BLaER1 (cell line): ENCODE measurements at regions not wholly inside any gene's neighbourhood (a gene's known extent, or its start where the extent isn't known, plus 50 kb on each side); places are given as distances from the start of the nearest gene placed in this dataset.

Experiments
- H3K27ac ChIP-seq: shearing (Covaris generic); formaldehyde crosslinking; 2 replicates; pipeline ENCODE4 v1.8.1; 2022
- H3K27me3 ChIP-seq: shearing (Covaris generic); formaldehyde crosslinking; 2 replicates; pipeline ENCODE4 v1.8.1; 2022
- H3K36me3 ChIP-seq: shearing (Covaris generic); formaldehyde crosslinking; 2 replicates; pipeline ENCODE4 v1.8.1; 2022
- H3K4me1 ChIP-seq: shearing (Covaris generic); formaldehyde crosslinking; 2 replicates; pipeline ENCODE4 v1.8.1; 2022
- H3K4me2 ChIP-seq: shearing (Covaris generic); formaldehyde crosslinking; 2 replicates; pipeline ENCODE4 v1.8.1; 2022
- H3K4me3 ChIP-seq: shearing (Covaris generic); formaldehyde crosslinking; 2 replicates; pipeline ENCODE4 v1.8.1; 2022
- H3K9ac ChIP-seq: shearing (Covaris generic); formaldehyde crosslinking; 2 replicates; pipeline ENCODE4 v1.8.1; 2022
- H3K9me3 ChIP-seq: shearing (Covaris generic); formaldehyde crosslinking; 2 replicates; pipeline ENCODE4 v1.8.1; 2022
- H4K20me1 ChIP-seq: shearing (Covaris generic); formaldehyde crosslinking; 2 replicates; pipeline ENCODE4 v1.8.1; 2022
- Cebpa-rat ChIP-seq: shearing (Covaris generic); IDR thresholded peaks from 2 replicates; pipeline ENCODE4 v1.8.1; 2022

DNA sequence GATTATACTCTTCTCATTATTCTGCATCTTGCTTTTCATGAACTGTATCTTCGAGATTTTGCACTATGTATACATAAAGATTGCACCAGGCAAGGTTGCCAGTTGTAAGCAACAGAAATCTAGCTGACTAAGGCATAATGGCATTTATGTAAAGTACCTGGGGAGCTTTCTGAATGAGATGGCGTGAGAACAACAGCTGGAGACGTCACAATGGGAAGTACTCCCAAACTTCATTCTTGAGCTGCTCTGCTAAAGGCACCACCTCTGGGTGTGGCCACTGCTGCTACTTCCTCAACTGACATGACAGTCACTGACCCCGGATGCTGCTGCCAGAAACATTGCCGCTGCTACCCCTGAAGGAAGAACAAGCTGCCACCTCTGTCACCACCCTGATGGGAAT is 220.7 kb downstream of the NOVA1 start:
- Histone ChIP-seq H3K4me3 (no peak overlapping the region), H3K4me2 (no peak overlapping the region), H4K20me1 (no peaks in the 10 kb centered on the region), H3K36me3 (no peaks in the 10 kb centered on the region), H3K27ac (no peak overlapping the region), H3K9me3 (0 out of 2 replicates have a peak, but pooled peaks cover 8% of the 10 kb centered on the region), H3K4me1 (no peaks in the 10 kb centered on the region), H3K27me3 (no peaks in the 10 kb centered on the region; the same call in 1 of the 2 replicates), H3K9ac (no peak overlapping the region)
- no peak for TF ChIP-seq Cebpa-rat

DNA sequence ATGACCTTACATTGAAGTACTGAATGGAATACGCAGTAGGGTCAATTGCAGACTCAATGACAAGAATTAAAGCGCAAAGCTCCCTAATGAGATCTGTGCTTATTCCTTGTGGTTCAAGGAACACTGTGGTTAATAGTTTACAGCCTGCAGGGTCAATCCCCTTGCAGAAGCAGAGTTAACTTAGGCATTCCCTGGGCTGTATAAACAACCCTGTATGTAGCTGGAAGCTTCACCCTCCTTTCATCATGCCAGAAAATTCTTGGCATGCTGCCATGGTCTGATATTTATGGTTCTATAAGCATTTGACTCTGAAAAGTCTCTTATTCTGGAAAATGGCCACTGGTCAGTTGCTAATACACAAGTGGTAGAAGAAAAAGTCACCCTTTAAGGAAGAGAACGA is 227.7 kb downstream of the NOVA1 start:
- TF ChIP-seq Cebpa-rat: no peak
- Histone ChIP-seq H3K9ac (no peak overlapping the region), H3K4me3 (no peak overlapping the region)

DNA sequence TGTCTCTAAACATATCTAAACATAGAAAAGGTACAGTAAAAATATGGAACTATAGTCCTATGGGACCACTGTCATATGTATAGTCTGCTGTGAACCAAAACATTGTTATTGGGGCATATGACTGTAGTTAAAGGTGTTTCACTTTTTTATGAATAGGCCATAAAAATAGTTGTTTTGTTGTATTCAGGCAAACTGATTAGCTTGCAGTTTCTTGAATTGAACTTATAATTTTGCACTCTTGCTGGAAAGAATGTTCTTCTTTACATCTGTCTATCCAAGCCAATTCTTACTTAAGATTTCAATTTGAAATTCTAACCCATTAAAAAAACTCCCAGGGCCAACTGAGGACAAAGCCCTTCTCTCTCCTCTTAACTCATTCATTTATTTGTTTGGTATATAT is 234.1 kb downstream of the NOVA1 start:
- H3K4me3 ChIP-seq: no peak overlapping the region
- no peak overlapping the region for H3K9ac ChIP-seq
- H4K20me1 ChIP-seq: no peaks in the 10 kb centered on the region
- no peak overlapping the region for H3K27ac ChIP-seq
- TF ChIP-seq Cebpa-rat: no peak
- H3K4me1 ChIP-seq: no peaks in the 10 kb centered on the region
- H3K36me3 ChIP-seq: no peaks in the 10 kb centered on the region
- no peaks in the 10 kb centered on the region for H3K27me3 ChIP-seq
- H3K4me2 ChIP-seq: no peak overlapping the region
- H3K9me3 ChIP-seq: no peaks in the 10 kb centered on the region

More for the DNA sequence above, 227.7 kb downstream of the NOVA1 start:
- H4K20me1 ChIP-seq: no peaks in the 10 kb centered on the region
- H3K27ac ChIP-seq: no peak overlapping the region
- H3K4me1 ChIP-seq: no peaks in the 10 kb centered on the region
- H3K9me3 ChIP-seq: no peaks in the 10 kb centered on the region
- no peak overlapping the region for H3K4me2 ChIP-seq
- H3K27me3 ChIP-seq: no peaks in the 10 kb centered on the region; the same call in 1 of the 2 replicates
- H3K36me3 ChIP-seq: no peaks in the 10 kb centered on the region

DNA sequence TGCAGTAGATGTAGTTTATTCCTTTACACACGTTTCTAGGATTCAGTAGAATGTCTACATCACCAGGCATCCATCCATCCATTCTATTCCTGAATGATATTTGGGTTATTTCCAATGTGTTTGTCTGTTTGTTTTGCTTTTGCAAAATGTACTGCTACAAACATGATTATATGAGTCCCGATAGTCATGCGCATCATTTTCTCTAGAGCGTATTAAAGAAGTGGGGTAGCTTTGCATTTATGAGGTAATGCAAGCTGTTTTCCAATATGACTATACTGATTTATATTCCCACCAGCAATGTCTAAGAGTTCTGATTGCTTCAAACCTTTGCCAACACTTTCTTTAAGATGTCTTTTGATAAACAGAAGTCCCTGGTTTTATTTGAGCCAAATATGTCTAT is 253.2 kb downstream of the NOVA1 start:
- no peak for TF ChIP-seq Cebpa-rat
- Histone ChIP-seq H3K4me1 (no peaks in the 10 kb centered on the region), H4K20me1 (no peaks in the 10 kb centered on the region), H3K9ac (no peak overlapping the region), H3K9me3 (no peaks in the 10 kb centered on the region), H3K27me3 (no peaks in the 10 kb centered on the region), H3K36me3 (no peaks in the 10 kb centered on the region), H3K27ac (no peak overlapping the region), H3K4me2 (no peak overlapping the region), H3K4me3 (no peak overlapping the region)

DNA sequence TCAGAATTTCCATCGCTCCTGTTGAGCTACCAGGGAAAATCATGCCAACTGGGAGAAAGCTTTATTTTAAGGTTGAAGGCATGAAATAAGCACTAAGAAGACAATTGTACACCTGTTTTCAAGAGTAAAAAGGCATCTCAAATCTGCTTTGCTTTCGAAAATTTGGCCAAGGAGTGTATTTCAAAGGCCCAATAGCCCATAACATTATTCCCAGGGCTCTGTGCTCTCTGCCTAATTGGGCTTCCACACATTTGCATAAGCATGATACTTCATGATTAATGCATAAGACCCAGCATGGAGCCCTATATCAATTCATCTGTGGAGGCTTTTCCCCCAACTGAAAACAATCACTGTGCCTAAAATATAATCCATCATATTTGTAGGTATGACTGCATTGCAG is 258.5 kb downstream of the NOVA1 start:
- Histone ChIP-seq H3K27ac (no peak overlapping the region), H3K36me3 (no peaks in the 10 kb centered on the region), H3K4me3 (no peak overlapping the region), H3K9me3 (no peaks in the 10 kb centered on the region), H3K27me3 (no peaks in the 10 kb centered on the region), H4K20me1 (no peaks in the 10 kb centered on the region), H3K4me2 (no peak overlapping the region), H3K9ac (no peak overlapping the region), H3K4me1 (no peaks in the 10 kb centered on the region)
- TF ChIP-seq Cebpa-rat: no peak

DNA sequence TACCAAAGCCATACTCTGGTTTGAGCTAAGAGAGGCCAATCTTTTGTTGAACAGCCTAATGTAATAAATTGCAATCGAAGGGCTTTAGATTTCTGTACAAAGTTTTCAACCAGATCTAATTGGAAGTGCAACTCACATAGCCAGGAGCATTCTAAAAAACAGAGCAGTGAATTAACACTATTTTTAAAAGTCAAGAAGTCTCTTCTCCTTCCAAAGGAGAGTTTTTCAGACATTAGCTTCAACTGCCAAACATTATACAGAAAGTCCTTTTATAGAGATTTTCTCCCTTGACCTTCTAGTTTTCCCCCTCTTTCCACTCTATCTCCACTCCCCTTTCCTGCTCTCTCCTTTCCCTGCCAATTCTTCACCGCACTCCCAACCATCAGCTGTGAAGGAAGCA is 259.6 kb downstream of the NOVA1 start:
- no peaks in the 10 kb centered on the region for H3K36me3 ChIP-seq
- no peak overlapping the region for H3K4me3 ChIP-seq
- H3K27me3 ChIP-seq: no peaks in the 10 kb centered on the region
- H3K27ac ChIP-seq: no peak overlapping the region
- H3K9ac ChIP-seq: no peak overlapping the region
- no peaks in the 10 kb centered on the region for H3K4me1 ChIP-seq
- no peak for TF ChIP-seq Cebpa-rat
- no peak overlapping the region for H3K4me2 ChIP-seq
- no peaks in the 10 kb centered on the region for H4K20me1 ChIP-seq
- no peaks in the 10 kb centered on the region for H3K9me3 ChIP-seq

DNA sequence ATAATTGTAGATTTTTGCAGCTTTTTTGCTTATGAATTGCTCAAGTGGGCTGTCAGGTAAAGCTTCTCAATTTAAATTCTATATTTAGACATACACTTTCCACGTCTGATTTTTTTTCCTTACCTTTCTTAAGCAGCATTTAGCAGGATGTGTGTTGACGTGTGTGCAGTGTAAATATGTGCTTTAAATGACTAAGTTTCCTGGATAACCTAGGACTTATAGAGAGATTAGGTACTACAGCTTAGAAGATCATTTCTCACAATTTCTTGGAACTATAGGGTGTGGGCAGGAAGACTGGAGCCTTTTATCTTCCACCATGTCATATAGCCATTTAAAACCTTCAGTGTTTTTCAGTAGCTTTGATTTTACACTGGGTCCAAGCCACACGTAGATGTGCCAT is 263.5 kb downstream of the NOVA1 start:
- Histone ChIP-seq H3K4me1 (no peaks in the 10 kb centered on the region), H3K27ac (no peak overlapping the region), H3K4me2 (no peak overlapping the region), H3K36me3 (no peaks in the 10 kb centered on the region), H4K20me1 (no peaks in the 10 kb centered on the region), H3K27me3 (no peaks in the 10 kb centered on the region), H3K9me3 (no peaks in the 10 kb centered on the region), H3K9ac (no peak overlapping the region), H3K4me3 (no peak overlapping the region)
- no peak for TF ChIP-seq Cebpa-rat

DNA sequence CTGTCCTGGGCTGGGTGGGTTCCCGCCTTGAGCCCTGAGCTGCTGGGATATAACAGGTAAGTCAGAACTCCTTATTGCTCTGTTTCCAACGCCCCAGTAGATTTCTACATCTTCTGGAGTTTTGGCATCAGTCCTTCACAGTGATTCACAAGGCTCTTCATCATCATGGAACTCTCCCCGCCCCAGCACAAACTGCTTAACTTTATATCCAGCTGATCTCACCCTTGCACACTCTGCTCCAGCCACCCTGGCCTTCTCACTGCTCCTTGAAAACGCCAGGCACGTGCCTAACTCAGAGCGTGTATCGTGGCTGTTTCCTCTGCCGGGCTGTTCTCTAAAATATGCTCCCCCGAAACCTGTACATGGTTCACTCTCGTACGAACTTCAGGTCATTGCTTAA is 264.9 kb downstream of the NOVA1 start:
- no peaks in the 10 kb centered on the region for H3K27me3 ChIP-seq
- no peak overlapping the region for H3K27ac ChIP-seq
- H4K20me1 ChIP-seq: no peaks in the 10 kb centered on the region
- no peak for TF ChIP-seq Cebpa-rat
- no peak overlapping the region for H3K4me2 ChIP-seq
- no peak overlapping the region for H3K9ac ChIP-seq
- H3K36me3 ChIP-seq: no peaks in the 10 kb centered on the region
- H3K9me3 ChIP-seq: no peaks in the 10 kb centered on the region
- H3K4me3 ChIP-seq: no peak overlapping the region
- H3K4me1 ChIP-seq: no peaks in the 10 kb centered on the region

DNA sequence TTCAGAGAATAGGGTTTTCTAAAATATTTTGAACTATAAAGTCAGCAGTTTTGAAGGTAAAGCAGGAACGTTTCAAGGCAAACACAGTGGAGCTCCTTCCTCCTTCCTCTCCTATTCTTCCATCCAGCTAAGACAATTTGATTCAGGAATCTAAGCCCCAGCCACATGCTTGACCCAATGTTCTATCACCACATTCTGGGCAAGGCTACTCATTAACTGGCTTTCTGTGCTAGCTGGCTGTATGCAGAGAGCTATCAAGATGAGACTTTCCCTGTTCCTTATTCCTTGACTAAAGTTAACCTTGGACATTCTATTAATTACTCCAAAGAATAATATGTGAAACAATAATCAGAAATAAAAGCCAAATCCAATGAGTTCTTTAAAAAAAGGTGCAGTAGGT is 266.9 kb downstream of the NOVA1 start:
- no peaks in the 10 kb centered on the region for H3K4me1 ChIP-seq
- H3K36me3 ChIP-seq: no peaks in the 10 kb centered on the region
- H3K4me3 ChIP-seq: no peak overlapping the region
- no peaks in the 10 kb centered on the region for H4K20me1 ChIP-seq
- H3K4me2 ChIP-seq: no peak overlapping the region
- no peaks in the 10 kb centered on the region for H3K9me3 ChIP-seq
- no peak overlapping the region for H3K27ac ChIP-seq
- no peak for TF ChIP-seq Cebpa-rat
- H3K27me3 ChIP-seq: no peaks in the 10 kb centered on the region
- H3K9ac ChIP-seq: no peak overlapping the region

DNA sequence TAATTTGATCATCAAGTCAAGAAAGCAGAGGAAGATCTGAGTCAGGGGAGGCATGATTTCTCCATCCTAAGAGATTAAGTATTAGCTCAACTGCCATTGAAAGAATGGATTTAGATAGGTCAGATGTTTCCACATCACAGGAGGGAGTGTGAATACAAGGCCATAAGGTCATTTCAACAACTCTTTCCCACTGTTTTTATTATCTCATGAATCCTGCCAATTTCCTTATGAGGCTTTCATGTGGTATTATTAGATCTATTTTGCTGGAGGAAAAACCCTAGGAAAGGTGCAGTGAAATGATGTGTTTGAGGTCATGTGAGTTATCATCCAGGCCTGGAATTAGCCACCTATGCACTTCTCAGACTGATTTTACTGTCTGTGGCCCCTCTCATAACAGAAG is 269.0 kb downstream of the NOVA1 start:
- H3K4me3 ChIP-seq: no peak overlapping the region
- no peak overlapping the region for H3K4me2 ChIP-seq
- no peaks in the 10 kb centered on the region for H3K9me3 ChIP-seq
- H3K36me3 ChIP-seq: no peaks in the 10 kb centered on the region
- H3K27me3 ChIP-seq: no peaks in the 10 kb centered on the region
- H3K4me1 ChIP-seq: no peaks in the 10 kb centered on the region
- no peak overlapping the region for H3K9ac ChIP-seq
- no peak overlapping the region for H3K27ac ChIP-seq
- H4K20me1 ChIP-seq: no peaks in the 10 kb centered on the region
- no peak for TF ChIP-seq Cebpa-rat

DNA sequence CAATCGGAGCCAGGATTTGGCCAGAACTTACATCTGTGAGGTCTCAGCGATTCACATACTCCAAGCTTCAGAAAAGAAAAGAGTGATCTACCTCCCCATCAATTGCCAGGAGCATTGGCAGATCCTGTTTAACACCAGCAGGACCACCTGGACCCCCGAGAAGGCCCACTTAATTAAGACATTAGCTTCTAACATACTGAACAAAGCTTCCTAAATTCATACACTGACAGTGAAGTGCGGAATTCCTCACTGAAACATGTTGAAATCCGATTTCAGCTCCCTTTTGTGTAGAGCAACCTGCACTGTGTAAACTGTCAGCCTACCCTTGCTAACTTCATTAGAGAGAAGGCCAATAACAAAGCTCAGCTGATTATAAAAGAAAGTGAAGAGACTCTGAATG is 274.0 kb downstream of the NOVA1 start:
- Histone ChIP-seq H3K4me2 (no peak overlapping the region), H3K27ac (no peak overlapping the region), H3K4me3 (no peak overlapping the region), H4K20me1 (no peaks in the 10 kb centered on the region), H3K9ac (no peak overlapping the region), H3K4me1 (no peaks in the 10 kb centered on the region), H3K36me3 (no peaks in the 10 kb centered on the region), H3K9me3 (no peaks in the 10 kb centered on the region), H3K27me3 (no peaks in the 10 kb centered on the region)
- no peak for TF ChIP-seq Cebpa-rat
